OCI-LY7 (cell line): ENCODE measurements at regions not wholly inside any gene's neighbourhood (a gene's known extent, or its start where the extent isn't known, plus 50 kb on each side); places are given as distances from the start of the nearest gene placed in this dataset.
"Not testable (repeated sequence)": the region's sequence is repeated elsewhere in the genome, so short reads cannot be mapped to it uniquely, and the experiment has no call there.

Experiments
- BruUV-seq: library from RNA; stranded (reverse); fragments of 400-500 nt; replicated peaks from 2 replicates; lab custom pipeline; 2021; lab: Mats Ljungman, UMichigan
- CTCF ChIA-PET: fragments of 300-600 bp; sonication (Branson Sonifier 250); formaldehyde crosslinking; loops from one replicate; lab custom pipeline; 2022; ENCODE audit warnings: antibody characterized with exemption; ENCODE audit not compliant: unreplicated experiment; lab: Charles Lee
- POLR2A ChIA-PET: fragments of 300-600 bp; sonication (Branson Sonifier 250); formaldehyde crosslinking; loops from one replicate; lab custom pipeline; 2022; ENCODE audit warnings: antibody characterized with exemption; lab: Charles Lee
- DNase-seq: peaks from one replicate; pipeline ENCODE4 v3.0.0-alpha.2; 2015; ENCODE audit warnings: low spot score
- H2AFZ ChIP-seq: fragments of 200-600 bp; sonication (generic), shearing (Covaris generic); 2 replicates; pipeline ENCODE4 v1.6.1; 2014; ENCODE audit warnings: mild to moderate bottlenecking, antibody characterized with exemption, low read length, moderate library complexity
- H3K27ac ChIP-seq: fragments of 200-600 bp; sonication (generic); 2 replicates; pipeline ENCODE4 v1.5.1; 2014; ENCODE audit warnings: mixed run types, low read depth, mild to moderate bottlenecking, moderate library complexity, low read length, inconsistent platforms; ENCODE audit not compliant: poor library complexity, severe bottlenecking
- H3K36me3 ChIP-seq: fragments of 200-600 bp; sonication (generic); 2 replicates; pipeline ENCODE4 v1.6.1; 2014; ENCODE audit warnings: mild to moderate bottlenecking, antibody characterized with exemption, low read length, moderate library complexity, mixed read lengths; ENCODE audit not compliant: insufficient read depth
- H3K4me1 ChIP-seq: fragments of 200-600 bp; sonication (generic); 2 replicates; pipeline ENCODE4 v1.5.1; 2014; ENCODE audit warnings: mild to moderate bottlenecking, low read length; ENCODE audit not compliant: insufficient read depth, poor library complexity, severe bottlenecking
- H3K4me2 ChIP-seq: fragments of 200-600 bp; sonication (generic); 2 replicates; pipeline ENCODE4 v1.6.1; 2014; ENCODE audit warnings: mild to moderate bottlenecking, low read length
- H3K4me3 ChIP-seq: fragments of 200-600 bp; sonication (generic); 2 replicates; pipeline ENCODE4 v1.5.1; 2014; ENCODE audit warnings: mild to moderate bottlenecking, low read depth, low read length; ENCODE audit not compliant: poor library complexity, severe bottlenecking
- H3K79me2 ChIP-seq: fragments of 200-600 bp; sonication (generic); 2 replicates; pipeline ENCODE4 v1.6.1; 2016; ENCODE audit warnings: low read depth, mild to moderate bottlenecking, low read length, moderate library complexity, mixed read lengths; ENCODE audit not compliant: insufficient read depth
- H3K9me2 ChIP-seq: fragments of 200-600 bp; sonication (generic); 2 replicates; pipeline ENCODE4 v1.6.1; 2016; ENCODE audit warnings: mild to moderate bottlenecking, low read length, mixed read lengths; ENCODE audit not compliant: insufficient read depth
- H3K9me3 ChIP-seq: fragments of 200-600 bp; sonication (generic); 2 replicates; pipeline ENCODE4 v1.6.1; 2014; ENCODE audit warnings: mild to moderate bottlenecking, mixed run types, low read length, mixed read lengths
- H4K20me1 ChIP-seq: fragments of 200-600 bp; sonication (generic); 2 replicates; pipeline ENCODE4 v1.6.1; 2014; ENCODE audit warnings: mild to moderate bottlenecking, antibody characterized with exemption, low read length, moderate library complexity, mixed read lengths; ENCODE audit not compliant: insufficient read depth
- CTCF ChIP-seq: fragments of 200-600 bp; sonication (generic); conservative IDR thresholded peaks from 2 replicates; pipeline ENCODE4 v1.5.1; 2014; ENCODE audit warnings: mild to moderate bottlenecking, antibody characterized with exemption, low read length, moderate library complexity, mixed read lengths
- EZH2phosphoT487 ChIP-seq: fragments of 200-600 bp; sonication (generic); IDR thresholded peaks from 2 replicates; pipeline ENCODE4 v1.6.1; 2018; ENCODE audit warnings: low read depth, borderline replicate concordance, mild to moderate bottlenecking, mixed run types, antibody characterized with exemption, low read length, moderate library complexity, mixed read lengths
- intact Hi-C: fragments of 100-400 bp; cut with micrococcal nuclease; formaldehyde crosslinking; loops from one replicate; pipeline ENCODE4 v1.10.0; 2022; ENCODE audit not compliant: unreplicated experiment

- Histone ChIP-seq H3K36me3 (no peaks in the 10 kb centered on the region), H4K20me1 (no peaks in the 10 kb centered on the region), H3K27ac (no peak overlapping the region), H3K79me2 (no peaks in the 10 kb centered on the region), H2AFZ (no peak overlapping the region), H3K4me3 (no peak overlapping the region), H3K9me3 (no peaks in the 10 kb centered on the region), H3K9me2 (no peaks in the 10 kb centered on the region), H3K4me1 (no peaks in the 10 kb centered on the region), H3K4me2 (no peak overlapping the region)
- TF ChIP-seq CTCF (no peak), EZH2phosphoT487 (no peak)
- POLR2A ChIA-PET, result no interaction called here
- no peak for DNase-seq
- no TSS peak for BruUV-seq
- CTCF ChIA-PET, result no interaction called here
- intact Hi-C loops, result no loop called here
Measured at GRCh38 chr6:115863211-115863610, 197.5 kb downstream of the FRK start.

- H3K79me2 ChIP-seq, BruUV-seq, H3K36me3 ChIP-seq, H3K9me3 ChIP-seq, H3K4me3 ChIP-seq, POLR2A ChIA-PET, H3K4me1 ChIP-seq, DNase-seq, H2AFZ ChIP-seq, CTCF ChIA-PET, H3K27ac ChIP-seq, H3K9me2 ChIP-seq, H4K20me1 ChIP-seq, intact Hi-C loops, H3K4me2 ChIP-seq: not testable (repeated sequence)
Measured at GRCh38 chr6:115861658-115862057, 199.0 kb downstream of the FRK start.

GRCh38 chr6:115859577-115859976 is 201.1 kb downstream of the FRK start:
- H3K27ac ChIP-seq, H3K79me2 ChIP-seq, H2AFZ ChIP-seq, H3K4me3 ChIP-seq, DNase-seq, H3K9me3 ChIP-seq, H3K36me3 ChIP-seq, H3K4me2 ChIP-seq, CTCF ChIA-PET, BruUV-seq, H3K9me2 ChIP-seq, intact Hi-C loops, H3K4me1 ChIP-seq, H4K20me1 ChIP-seq: not testable (repeated sequence)
- POLR2A ChIA-PET, result interaction anchor here (0.5 to 1.1 kb wide), 2 partner anchors 18 to 394 kb away, joined by 4 to 9 read pairs; no protein-coding TSS in a partner anchor
